Small intestine (tissue), 7 donors: ENCODE measurements at regions not wholly inside any gene's neighbourhood (a gene's known extent, or its start where the extent isn't known, plus 50 kb on each side); places are given as distances from the start of the nearest gene placed in this dataset.
"Not testable (repeated sequence)": the region's sequence is repeated elsewhere in the genome, so short reads cannot be mapped to it uniquely, and the experiment has no call there.

Experiments used
- DNase-seq, 2 donors: peaks; one replicate each; pipeline versions ENCODE4 v3.0.0 to v3.0.0-alpha.2; 2013
- FAIRE-seq: peaks from 2 replicates; lab custom pipeline; 2012; peaks lifted over from hg19 to GRCh38; lab: Jason Lieb, UNC
- H3K27ac ChIP-seq, 3 donors: one replicate each; pipeline ENCODE4 v1.5.1; 2013; ENCODE audit warnings: low read length in 2 of 3, mild to moderate bottlenecking in 2 of 3, control low read depth in 1 of 3, inconsistent platforms in 1 of 3, low read depth in 1 of 3, moderate library complexity in 1 of 3
- H3K27me3 ChIP-seq, 3 donors: one replicate each; pipeline ENCODE4 v1.6.1; 2013; ENCODE audit warnings: low read length in 3 of 3, inconsistent platforms in 1 of 3; ENCODE audit not compliant: control insufficient read depth in 3 of 3, insufficient read depth in 3 of 3
- H3K36me3 ChIP-seq, 3 donors: one replicate each; pipeline ENCODE4 v1.6.1; 2013; ENCODE audit warnings: low read length in 3 of 3, inconsistent platforms in 1 of 3, low read depth in 1 of 3, mild to moderate bottlenecking in 1 of 3, moderate library complexity in 1 of 3; ENCODE audit not compliant: control insufficient read depth in 3 of 3, insufficient read depth in 2 of 3
- H3K4me1 ChIP-seq, 3 donors: one replicate each; pipeline ENCODE4 v1.6.1; 2013; ENCODE audit warnings: low read length in 2 of 3, inconsistent platforms in 1 of 3, low read depth in 1 of 3, mild to moderate bottlenecking in 1 of 3, moderate library complexity in 1 of 3; ENCODE audit not compliant: control insufficient read depth in 3 of 3, insufficient read depth in 2 of 3
- H3K4me3 ChIP-seq, 3 donors: one replicate each; pipeline ENCODE4 v1.5.1; 2013; ENCODE audit warnings: low read length in 3 of 3, control low read depth in 1 of 3, inconsistent platforms in 1 of 3, low read depth in 1 of 3, mild to moderate bottlenecking in 1 of 3, moderate library complexity in 1 of 3
- H3K9me3 ChIP-seq, 2 donors: one replicate each; pipeline ENCODE4 v1.6.1; 2013; ENCODE audit warnings: low read depth in 1 of 2, low read length in 1 of 2; ENCODE audit not compliant: control insufficient read depth in 2 of 2, insufficient read depth in 1 of 2
- WGBS, 3 donors: extraction: QIAGEN DNeasy Blood & Tissue Kit; methylation state at CpG; one replicate each; pipeline ENCODE4 v1.1.7; 2013; 5-methylcytosine and 5-hydroxymethylcytosine counted together
- donor health status: healthy with polysubstance abuse.
- donor health status: control.
- donor health status: control.
- donor health status: Bipolar disorder and iron deficiency.
- donor health status: healthy.

- peaks cover 0 to 11% (median 4%) of the 10 kb centered on the region in 3 donors for H3K27me3 ChIP-seq
- not testable (repeated sequence) for FAIRE-seq
Observed at GRCh38 chr7:65505320-65505633, 131.6 kb downstream of the ZNF92 start.

DNA sequence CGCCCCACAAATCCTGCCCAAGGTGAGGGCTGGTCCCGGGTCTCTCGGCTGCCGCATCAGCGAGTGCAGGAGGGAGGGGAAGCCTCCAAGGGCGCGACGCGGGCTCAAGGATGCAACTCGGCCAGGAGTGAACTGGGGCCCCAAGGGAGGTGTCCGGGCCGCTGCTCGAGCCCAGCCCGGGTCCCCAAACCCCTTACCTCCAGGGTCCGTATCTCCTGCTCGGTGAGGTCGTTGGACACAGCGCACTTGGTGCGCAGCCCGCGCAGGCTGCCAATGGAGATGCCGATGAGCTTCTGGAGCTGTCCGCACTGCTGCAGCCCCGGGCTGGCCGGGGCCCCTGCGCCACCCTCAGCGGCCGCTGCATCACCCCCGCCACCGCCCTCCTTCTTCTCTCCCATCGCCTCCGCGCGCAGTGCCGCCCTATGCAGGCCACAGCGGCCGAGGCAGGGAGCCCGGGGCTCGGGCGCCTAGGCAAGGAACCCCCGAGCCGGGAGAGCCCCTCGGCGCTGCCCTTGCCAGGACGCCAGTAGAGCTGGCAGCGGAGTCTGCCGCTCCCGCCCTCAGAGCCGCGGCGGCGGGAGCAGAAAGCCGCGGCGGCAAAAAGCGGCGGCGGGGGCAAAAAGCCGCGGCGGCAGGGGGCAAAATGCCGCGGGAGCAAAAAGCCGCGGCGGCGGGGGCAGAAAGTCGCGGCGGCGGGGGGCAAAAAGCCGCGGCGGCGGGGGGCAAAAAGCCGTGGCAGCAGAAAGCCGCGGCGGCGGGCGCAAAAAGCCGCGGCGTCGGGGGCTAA lies 135.1 kb downstream of the ZNF92 start:
- not testable (repeated sequence) for H3K9me3 ChIP-seq, H3K27ac ChIP-seq, H3K36me3 ChIP-seq, FAIRE-seq, H3K4me1 ChIP-seq
- H3K4me3 ChIP-seq: peak overlapping the region in 2 of 3 donors; percentile 36 to 54
- WGBS, 3 donors: 3 to 8% (median 7%) methylated on average over 50 to 68 of the region's 85 CpGs
- peak in 1 of 2 donors; percentile 16 for DNase-seq
- H3K27me3 ChIP-seq: peaks cover 0 to 14% (median 4%) of the 10 kb centered on the region in 3 donors

More at GRCh38 chr7:65505320-65505633, 131.6 kb downstream of the ZNF92 start:
- not testable (repeated sequence) for H3K27ac ChIP-seq, H3K9me3 ChIP-seq, H3K4me1 ChIP-seq, H3K36me3 ChIP-seq, H3K4me3 ChIP-seq
- DNase-seq: peak in 1 of 2 donors; percentile 5
- 46 to 67% (median 55%) methylated on average over 3 of the region's 3 CpGs for WGBS, 3 donors

- Histone ChIP-seq H3K9me3 (no peaks in the 10 kb centered on the region), H3K27ac (no peak overlapping the region), H3K27me3 (peaks cover 0 to 14% (median 4%) of the 10 kb centered on the region in 3 donors), H3K4me1 (no peaks in the 10 kb centered on the region), H3K36me3 (no peaks in the 10 kb centered on the region), H3K4me3 (peak overlapping the region; percentile 36 to 54 (median 41))
- DNase-seq (peak in 1 of 2 donors; percentile 20), FAIRE-seq (no peak)
- 1 to 2% (median 2%) methylated on average over 83 to 85 of the region's 85 CpGs for WGBS, 3 donors
Observed at GRCh38 chr7:65509368-65510186, 135.9 kb downstream of the ZNF92 start.

DNA sequence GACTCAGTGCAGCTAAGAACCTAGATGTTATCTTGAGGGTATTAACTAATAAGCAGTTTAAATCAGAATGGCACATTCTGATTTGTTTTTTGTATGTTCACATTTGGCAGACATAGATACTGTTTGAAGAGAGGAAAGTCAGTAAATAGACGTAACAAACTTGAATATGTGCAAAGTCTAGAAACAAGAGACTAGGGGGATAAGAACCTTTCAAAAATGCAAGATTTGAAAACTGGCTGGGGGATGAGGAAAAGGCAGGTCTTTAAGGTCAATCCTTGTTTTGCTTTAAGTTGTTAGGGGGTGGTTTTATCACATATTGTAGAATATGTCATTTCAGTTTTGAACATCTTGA lies 136.5 kb downstream of the ZNF92 start:
- not testable (repeated sequence) for H3K9me3 ChIP-seq, FAIRE-seq, H3K4me1 ChIP-seq, H3K36me3 ChIP-seq, H3K27ac ChIP-seq, H3K4me3 ChIP-seq
- peaks cover 0 to 14% (median 4%) of the 10 kb centered on the region in 3 donors for H3K27me3 ChIP-seq
- DNase-seq: peak in 1 of 2 donors; percentile 4
- WGBS, 3 donors: 3 to 17% (median 5%) methylated on average over 1 of the region's 1 CpG

GRCh38 chr7:65519751-65520150 lies 146.1 kb downstream of the ZNF92 start:
- FAIRE-seq, H3K27ac ChIP-seq, H3K9me3 ChIP-seq, DNase-seq, H3K27me3 ChIP-seq, H3K4me3 ChIP-seq, H3K36me3 ChIP-seq, H3K4me1 ChIP-seq: not testable (repeated sequence)
- 78 to 94% (median 88%) methylated on average over 1 of the region's 1 CpG for WGBS, 3 donors

DNA sequence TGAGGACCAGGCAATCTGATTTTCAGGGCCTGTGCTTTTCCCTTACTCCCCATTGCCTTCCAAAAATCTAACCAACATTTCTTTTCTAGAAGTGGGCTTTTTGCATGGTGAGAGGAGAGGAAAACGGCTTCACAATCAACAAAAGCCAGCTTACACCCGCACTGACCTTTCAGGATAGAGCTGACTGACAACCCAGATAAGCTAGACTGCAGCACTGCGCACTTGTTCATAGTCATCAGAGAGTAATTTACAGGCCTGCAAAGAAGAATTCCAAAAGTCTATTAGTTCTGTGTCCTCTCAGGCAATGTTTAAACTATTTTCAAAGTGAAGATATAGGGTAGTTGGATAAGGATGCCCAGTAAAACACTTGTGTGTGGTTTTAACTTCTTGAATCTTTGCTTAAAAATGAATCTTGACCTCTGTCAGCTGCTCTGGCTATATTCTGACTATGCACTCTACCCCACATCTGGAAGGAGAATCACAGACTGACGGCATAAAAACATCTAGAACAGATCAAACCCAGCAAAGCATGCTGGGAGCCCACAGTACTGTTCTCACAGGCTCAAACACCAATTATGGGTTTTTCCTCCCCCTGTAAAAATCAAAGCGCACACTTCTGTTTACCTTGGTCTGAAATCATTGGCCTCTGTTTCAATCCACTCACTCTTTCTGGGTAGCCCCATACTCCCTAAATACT lies 172.0 kb downstream of the ZNF92 start:
- not testable (repeated sequence) for H3K4me1 ChIP-seq, H3K9me3 ChIP-seq, H3K27me3 ChIP-seq, H3K27ac ChIP-seq, DNase-seq, H3K4me3 ChIP-seq, H3K36me3 ChIP-seq, FAIRE-seq
- no CpG with 5 or more reads among the region's 5 CpGs for WGBS, 3 donors

DNA sequence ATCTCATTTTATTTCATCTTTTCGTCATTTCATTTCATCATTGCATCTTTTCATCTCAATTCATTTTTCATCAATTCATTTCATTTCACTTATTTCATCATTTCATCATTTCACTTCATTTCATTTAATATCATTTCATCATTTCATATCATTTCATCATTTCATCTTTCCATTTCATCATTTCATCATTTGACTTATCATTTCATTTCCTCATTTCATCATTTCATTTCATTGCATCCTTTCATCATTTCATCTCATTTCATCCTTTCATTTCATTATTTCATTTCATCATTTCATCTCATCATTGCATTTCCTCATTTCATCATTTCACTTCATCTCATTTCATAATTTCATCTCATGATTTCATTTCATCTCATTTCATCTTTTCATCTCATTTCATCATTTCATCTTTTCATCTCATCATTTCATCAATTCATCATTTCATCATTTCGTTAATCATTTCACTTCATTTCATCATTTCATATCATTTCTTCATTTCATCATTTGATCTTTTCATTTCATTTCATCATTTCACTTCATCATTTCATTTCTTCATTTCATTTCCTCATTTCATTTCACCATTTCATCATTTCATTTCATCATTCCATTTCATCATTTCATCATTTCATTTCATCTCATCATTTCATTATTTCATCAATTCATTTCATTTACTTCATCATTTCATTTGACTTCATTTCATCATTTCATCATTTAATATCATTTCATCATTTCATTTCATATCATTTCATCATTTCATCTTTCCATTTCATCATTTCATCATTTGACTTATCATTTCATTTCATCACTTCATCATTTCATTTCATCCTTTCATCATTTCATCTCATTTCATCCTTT lies 176.2 kb downstream of the ZNF92 start:
- not testable (repeated sequence) for H3K36me3 ChIP-seq, H3K27ac ChIP-seq, FAIRE-seq, H3K4me1 ChIP-seq, H3K27me3 ChIP-seq, H3K4me3 ChIP-seq, H3K9me3 ChIP-seq, DNase-seq
- no CpG with 5 or more reads among the region's 2 CpGs for WGBS, 3 donors

- not testable (repeated sequence) for H3K27me3 ChIP-seq, H3K27ac ChIP-seq, H3K9me3 ChIP-seq, DNase-seq, FAIRE-seq, H3K4me3 ChIP-seq, H3K36me3 ChIP-seq, H3K4me1 ChIP-seq
Observed at GRCh38 chr7:65550444-65550809, 176.8 kb downstream of the ZNF92 start.
